Type B pancreatic cell (in vitro differentiated cells): ENCODE measurements at regions not wholly inside any gene's neighbourhood (a gene's known extent, or its start where the extent isn't known, plus 50 kb on each side); places are given as distances from the start of the nearest gene placed in this dataset.
A peak's percentile ranks its signal among the peaks of the same experiment; 100 is the strongest.

ENCODE experiments used
- DNase-seq: peaks from one replicate; pipeline ENCODE4 v3.0.0; 2021; ENCODE audit warnings: mixed read lengths; ENCODE audit not compliant: unreplicated experiment; ENCODE audit errors: extremely low spot score
- H3K27ac Mint-ChIP-seq: 2 replicates; pipeline ENCODE4 v1.8.0; 2021; ENCODE audit warnings: mild to moderate bottlenecking, mixed read lengths
- H3K27me3 Mint-ChIP-seq: 2 replicates; pipeline ENCODE4 v1.8.0; 2021; ENCODE audit warnings: mixed read lengths
- H3K36me3 Mint-ChIP-seq: 2 replicates; pipeline ENCODE4 v1.8.0; 2021; ENCODE audit warnings: mixed read lengths
- H3K4me1 Mint-ChIP-seq: one replicate; pipeline ENCODE4 v1.8.0; 2021; ENCODE audit warnings: mixed read lengths; ENCODE audit not compliant: unreplicated experiment
- H3K4me3 Mint-ChIP-seq: 2 replicates; pipeline ENCODE4 v1.8.0; 2021; ENCODE audit warnings: mild to moderate bottlenecking, mixed read lengths
- H3K9me3 Mint-ChIP-seq: 2 replicates; pipeline ENCODE4 v1.8.0; 2021; ENCODE audit warnings: mixed read lengths
- CTCF ChIP-seq: fragments of 200-600 bp; sonication (generic); conservative IDR thresholded peaks from 2 replicates; pipeline ENCODE4 v1.5.0; 2021; ENCODE audit warnings: antibody characterized with exemption, mild to moderate bottlenecking

DNA sequence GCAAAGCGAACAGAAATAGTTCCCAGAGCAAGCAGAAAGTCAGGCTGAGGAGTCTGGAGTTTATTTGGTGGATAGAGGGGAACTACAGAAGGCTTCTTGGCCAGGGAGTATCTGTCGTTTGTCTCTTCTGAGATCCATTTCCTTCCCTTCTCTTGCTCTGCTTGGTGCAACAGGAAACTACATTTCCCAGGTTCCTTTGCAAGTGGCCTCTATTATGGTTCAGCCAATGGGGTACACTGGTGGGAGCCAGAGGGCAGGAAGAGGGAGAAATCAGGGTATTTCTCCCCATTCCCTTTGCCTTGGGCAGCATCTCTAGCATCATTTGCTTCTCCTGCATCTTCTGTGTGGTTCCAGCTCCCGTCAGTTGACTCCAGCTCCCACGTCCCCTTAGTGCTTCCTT, 142.1 kb downstream of the BCOR start:
- DNase-seq: no peak
- no peaks in the 10 kb centered on the region for H3K9me3 Mint-ChIP-seq

DNA sequence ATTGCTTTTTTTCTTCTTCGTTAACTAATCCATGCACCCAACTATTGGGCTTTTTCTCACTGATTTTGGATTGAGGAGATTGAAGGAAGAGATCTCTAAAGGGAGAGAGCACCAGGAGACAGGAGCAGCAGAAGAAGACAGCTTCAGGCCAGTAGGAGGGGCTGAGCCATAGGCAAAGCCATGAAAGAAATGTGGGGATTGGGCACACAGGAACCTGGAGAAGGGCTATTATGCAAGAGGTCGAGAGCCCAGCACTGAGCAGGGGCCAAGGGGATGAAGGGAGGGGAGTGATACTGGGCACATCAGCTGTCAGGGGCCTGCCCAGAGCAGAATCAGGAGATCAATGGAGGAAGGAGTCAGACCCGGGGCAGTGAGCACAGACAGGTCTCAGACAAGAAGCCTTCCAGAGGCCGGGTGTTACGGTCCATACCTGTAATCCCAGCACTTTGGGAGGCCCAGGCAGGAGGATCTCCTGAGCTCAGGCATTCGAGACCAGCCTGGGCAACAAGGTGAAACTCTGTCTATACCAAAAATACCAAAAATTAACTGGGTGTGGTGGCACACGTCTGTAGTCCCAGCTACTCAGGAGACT, 140.9 kb downstream of the BCOR start:
- peaks cover 16% of the 10 kb centered on the region for H3K4me1 Mint-ChIP-seq
- no peak overlapping the region for H3K4me3 Mint-ChIP-seq
- no peak overlapping the region for H3K27ac Mint-ChIP-seq
- H3K36me3 Mint-ChIP-seq: no peaks in the 10 kb centered on the region
- DNase-seq: no peak
- no peak for TF ChIP-seq CTCF
- no peaks in the 10 kb centered on the region for H3K9me3 Mint-ChIP-seq
- no peaks in the 10 kb centered on the region for H3K27me3 Mint-ChIP-seq

More for the DNA sequence above, 142.1 kb downstream of the BCOR start:
- Mint-ChIP-seq H3K27ac (peak overlapping the region; percentile 17), H3K4me1 (peaks cover 16% of the 10 kb centered on the region), H3K4me3 (no peak overlapping the region), H3K27me3 (no peaks in the 10 kb centered on the region), H3K36me3 (no peaks in the 10 kb centered on the region)
- TF ChIP-seq CTCF: no peak

DNA sequence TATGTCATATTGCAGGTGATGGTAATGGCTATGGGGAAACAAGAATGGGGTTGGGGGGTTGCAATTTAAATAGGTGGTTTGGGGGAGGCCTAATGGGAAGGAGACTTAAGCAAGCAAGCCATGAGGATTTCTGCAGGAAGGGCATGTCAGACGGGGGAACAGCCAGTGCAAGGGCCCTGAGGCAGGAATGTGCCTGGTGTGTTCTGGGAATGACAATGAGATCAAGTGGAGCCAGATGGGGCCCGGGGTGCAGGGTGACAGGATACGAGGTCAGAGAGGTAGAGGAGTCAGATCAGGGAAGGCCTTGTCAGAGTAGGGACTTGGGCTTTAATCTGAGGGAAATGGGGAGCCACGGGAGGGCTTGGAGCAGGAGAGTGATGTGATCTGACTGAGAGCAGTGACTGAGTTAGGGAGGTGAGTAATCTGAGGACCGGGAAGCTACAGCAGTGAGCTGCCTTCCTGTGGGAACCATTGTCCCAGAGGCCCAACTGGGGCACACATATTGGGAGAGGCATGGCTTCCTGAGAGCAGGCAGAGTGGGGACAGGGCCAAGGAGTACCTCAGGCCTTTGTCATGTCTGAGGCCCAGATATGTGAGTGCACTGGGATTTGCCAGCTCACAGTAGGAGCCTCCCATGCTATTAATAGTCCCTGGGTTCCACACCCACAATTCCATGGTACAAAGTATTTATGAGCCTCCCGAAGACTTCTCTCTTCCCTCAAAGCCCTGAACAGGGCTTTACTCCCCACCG, 139.8 kb downstream of the BCOR start:
- H3K9me3 Mint-ChIP-seq: no peaks in the 10 kb centered on the region
- peaks cover 16% of the 10 kb centered on the region for H3K4me1 Mint-ChIP-seq
- no peak overlapping the region for H3K4me3 Mint-ChIP-seq
- no peaks in the 10 kb centered on the region for H3K36me3 Mint-ChIP-seq
- no peaks in the 10 kb centered on the region for H3K27me3 Mint-ChIP-seq
- H3K27ac Mint-ChIP-seq: no peak overlapping the region
- no peak for TF ChIP-seq CTCF
- no peak for DNase-seq

- Mint-ChIP-seq H3K9me3 (peaks cover 2% of the 10 kb centered on the region), H3K4me1 (peaks cover 11% of the 10 kb centered on the region), H3K36me3 (no peaks in the 10 kb centered on the region), H3K27ac (no peak overlapping the region), H3K4me3 (no peak overlapping the region), H3K27me3 (no peaks in the 10 kb centered on the region)
- no peak for TF ChIP-seq CTCF
- no peak for DNase-seq
These were observed 138.9 kb downstream of the BCOR start for GRCh38 chrX:39958850-39959249.

GRCh38 chrX:39960219-39960618, 137.5 kb downstream of the BCOR start:
- no peak for TF ChIP-seq CTCF
- no peaks in the 10 kb centered on the region for H3K36me3 Mint-ChIP-seq
- no peak overlapping the region for H3K4me3 Mint-ChIP-seq
- no peaks in the 10 kb centered on the region for H3K27me3 Mint-ChIP-seq
- DNase-seq: no peak
- H3K9me3 Mint-ChIP-seq: peaks cover 9% of the 10 kb centered on the region
- peaks cover 3% of the 10 kb centered on the region for H3K4me1 Mint-ChIP-seq
- no peak overlapping the region for H3K27ac Mint-ChIP-seq
